ENCODE measurements at regions not wholly inside any gene's neighbourhood (a gene's known extent, or its start where the extent isn't known, plus 50 kb on each side); places are given as distances from the start of the nearest gene placed in this dataset.
"Not testable (repeated sequence)": the region's sequence is repeated elsewhere in the genome, so short reads cannot be mapped to it uniquely, and the experiment has no call there.

- H3F3A ChIP-seq (replicated peaks; ENCODE audit: low read depth): peaks cover 11% of the 10 kb centered on the region
- not testable (repeated sequence) for H2AFZ ChIP-seq; DNase-seq (ENCODE audit: low spot score); H4K20me1 ChIP-seq (replicated peaks; ENCODE audit: insufficient read depth); H3K4me3 ChIP-seq; H3K9me2 ChIP-seq (ENCODE audit: insufficient read depth); H3K4me2 ChIP-seq; ATAC-seq; H3K4me3 Mint-ChIP-seq; H3K27me3 Mint-ChIP-seq (ENCODE audit: insufficient read depth, low read depth, poor library complexity); H3K27ac ChIP-seq (ENCODE audit: low read depth); H3K27ac Mint-ChIP-seq; H3K27me3 ChIP-seq (ENCODE audit: insufficient read depth); H3K4me1 Mint-ChIP-seq; H3K4me1 ChIP-seq (ENCODE audit: insufficient read depth); H3K79me2 ChIP-seq (replicated peaks; ENCODE audit: insufficient read depth); H3K36me3 ChIP-seq (ENCODE audit: insufficient read depth)
- H3K36me3 Mint-ChIP-seq (ENCODE audit: low read depth): peaks cover 14% of the 10 kb centered on the region
- H3K9me3 Mint-ChIP-seq: peaks cover 27% of the 10 kb centered on the region
Observed at GRCh38 chr17:19474405-19474804, 59.2 kb upstream of the SLC47A1 start.

GRCh38 chr17:19475800-19476199, 57.9 kb upstream of the SLC47A1 start:
- not testable (repeated sequence) for H3K4me3 Mint-ChIP-seq; H3K27ac ChIP-seq (ENCODE audit: low read depth); H3K79me2 ChIP-seq (replicated peaks; ENCODE audit: insufficient read depth); H3K4me1 ChIP-seq (ENCODE audit: insufficient read depth); H3K27me3 Mint-ChIP-seq (ENCODE audit: insufficient read depth, low read depth, poor library complexity); H3F3A ChIP-seq (replicated peaks; ENCODE audit: low read depth); H3K4me2 ChIP-seq; H4K20me1 ChIP-seq (replicated peaks; ENCODE audit: insufficient read depth); ATAC-seq; H3K36me3 ChIP-seq (ENCODE audit: insufficient read depth); H3K27ac Mint-ChIP-seq; H3K9me2 ChIP-seq (ENCODE audit: insufficient read depth); H3K4me1 Mint-ChIP-seq; H2AFZ ChIP-seq; H3K27me3 ChIP-seq (ENCODE audit: insufficient read depth); DNase-seq (ENCODE audit: low spot score); H3K4me3 ChIP-seq
- Mint-ChIP-seq H3K36me3 (ENCODE audit: low read depth) (peaks cover 16% of the 10 kb centered on the region), H3K9me3 (peaks cover 37% of the 10 kb centered on the region)

GRCh38 chr17:19482576-19482975, 51.1 kb upstream of the SLC47A1 start:
- Histone ChIP-seq H3F3A (replicated peaks; ENCODE audit: low read depth) (peaks cover 10% of the 10 kb centered on the region; the same call in 1 of the 2 replicates), H3K4me1 (ENCODE audit: insufficient read depth) (peaks cover 16% of the 10 kb centered on the region; the same call in 1 of the 2 replicates), H3K4me3 (no peak overlapping the region), H2AFZ (no peak overlapping the region), H3K27me3 (ENCODE audit: insufficient read depth) (no peaks in the 10 kb centered on the region), H3K9me2 (ENCODE audit: insufficient read depth) (peaks cover 3% of the 10 kb centered on the region; the same call in 1 of the 2 replicates), H3K4me2 (peak overlapping the region; percentile 5; the same call in 1 of the 2 replicates), H4K20me1 (replicated peaks; ENCODE audit: insufficient read depth) (no peaks in the 10 kb centered on the region), H3K27ac (ENCODE audit: low read depth) (peak overlapping the region; percentile 86), H3K79me2 (replicated peaks; ENCODE audit: insufficient read depth) (no peaks in the 10 kb centered on the region), H3K36me3 (ENCODE audit: insufficient read depth) (no peaks in the 10 kb centered on the region)
- Mint-ChIP-seq H3K9me3 (peaks cover 14% of the 10 kb centered on the region), H3K36me3 (ENCODE audit: low read depth) (peaks cover 5% of the 10 kb centered on the region; the same call in 2 of the 3 replicates), H3K4me1 (peaks cover 19% of the 10 kb centered on the region), H3K27ac (peak overlapping the region; percentile 96), H3K27me3 (ENCODE audit: insufficient read depth, low read depth, poor library complexity) (peaks cover 9% of the 10 kb centered on the region), H3K4me3 (peak overlapping the region; percentile 38; the same call in 2 of the 3 replicates)
- DNase-seq (ENCODE audit: low spot score): peak; percentile 79
- peak; percentile 84 for ATAC-seq
- TF ChIP-seq NANOG (IDR thresholded peaks at IDR 0.05; ENCODE audit: borderline replicate concordance) (no peak), EZH2phosphoT487 (IDR thresholded peaks at IDR 0.05; ENCODE audit: unreplicated experiment) (no peak), STAT1 (IDR thresholded peaks at IDR 0.05; ENCODE audit: unreplicated experiment) (no peak), EZH2 (IDR thresholded peaks at IDR 0.05; ENCODE audit: low read depth, unreplicated experiment) (no peak), POLR2AphosphoS5 (IDR thresholded peaks at IDR 0.05; ENCODE audit: low read depth) (no peak), ZNF331 (CRISPR knock-in tag; IDR thresholded peaks at IDR 0.05; ENCODE audit: low read depth) (no peak), CTCF (conservative IDR thresholded peaks at IDR 0.05; ENCODE audit: low read depth in 2 of 2) (no peak), CREB1 (CRISPR knock-in tag; IDR thresholded peaks at IDR 0.05; ENCODE audit: low read depth) (no peak), REST (IDR thresholded peaks at IDR 0.05; ENCODE audit: unreplicated experiment) (no peak), JUNB (IDR thresholded peaks at IDR 0.05; ENCODE audit: unreplicated experiment) (no peak), ETS1 (IDR thresholded peaks at IDR 0.05) (no peak)
